OCI-LY7 (cell line): ENCODE measurements at regions not wholly inside any gene's neighbourhood (a gene's known extent, or its start where the extent isn't known, plus 50 kb on each side); places are given as distances from the start of the nearest gene placed in this dataset.

Experiments used
- BruUV-seq: library from RNA; stranded (reverse); fragments of 400-500 nt; replicated peaks from 2 replicates; lab custom pipeline; 2021; lab: Mats Ljungman, UMichigan
- CTCF ChIA-PET: fragments of 300-600 bp; sonication (Branson Sonifier 250); formaldehyde crosslinking; loops from one replicate; lab custom pipeline; 2022; ENCODE audit warnings: antibody characterized with exemption; ENCODE audit not compliant: unreplicated experiment; lab: Charles Lee
- POLR2A ChIA-PET: fragments of 300-600 bp; sonication (Branson Sonifier 250); formaldehyde crosslinking; loops from one replicate; lab custom pipeline; 2022; ENCODE audit warnings: antibody characterized with exemption; lab: Charles Lee
- DNase-seq: peaks from one replicate; pipeline ENCODE4 v3.0.0-alpha.2; 2015; ENCODE audit warnings: low spot score
- H2AFZ ChIP-seq: fragments of 200-600 bp; sonication (generic), shearing (Covaris generic); 2 replicates; pipeline ENCODE4 v1.6.1; 2014; ENCODE audit warnings: mild to moderate bottlenecking, antibody characterized with exemption, low read length, moderate library complexity
- H3K27ac ChIP-seq: fragments of 200-600 bp; sonication (generic); 2 replicates; pipeline ENCODE4 v1.5.1; 2014; ENCODE audit warnings: mixed run types, low read depth, mild to moderate bottlenecking, moderate library complexity, low read length, inconsistent platforms; ENCODE audit not compliant: poor library complexity, severe bottlenecking
- H3K36me3 ChIP-seq: fragments of 200-600 bp; sonication (generic); 2 replicates; pipeline ENCODE4 v1.6.1; 2014; ENCODE audit warnings: mild to moderate bottlenecking, antibody characterized with exemption, low read length, moderate library complexity, mixed read lengths; ENCODE audit not compliant: insufficient read depth
- H3K4me1 ChIP-seq: fragments of 200-600 bp; sonication (generic); 2 replicates; pipeline ENCODE4 v1.5.1; 2014; ENCODE audit warnings: mild to moderate bottlenecking, low read length; ENCODE audit not compliant: insufficient read depth, poor library complexity, severe bottlenecking
- H3K4me2 ChIP-seq: fragments of 200-600 bp; sonication (generic); 2 replicates; pipeline ENCODE4 v1.6.1; 2014; ENCODE audit warnings: mild to moderate bottlenecking, low read length
- H3K4me3 ChIP-seq: fragments of 200-600 bp; sonication (generic); 2 replicates; pipeline ENCODE4 v1.5.1; 2014; ENCODE audit warnings: mild to moderate bottlenecking, low read depth, low read length; ENCODE audit not compliant: poor library complexity, severe bottlenecking
- H3K79me2 ChIP-seq: fragments of 200-600 bp; sonication (generic); 2 replicates; pipeline ENCODE4 v1.6.1; 2016; ENCODE audit warnings: low read depth, mild to moderate bottlenecking, low read length, moderate library complexity, mixed read lengths; ENCODE audit not compliant: insufficient read depth
- H3K9me2 ChIP-seq: fragments of 200-600 bp; sonication (generic); 2 replicates; pipeline ENCODE4 v1.6.1; 2016; ENCODE audit warnings: mild to moderate bottlenecking, low read length, mixed read lengths; ENCODE audit not compliant: insufficient read depth
- H3K9me3 ChIP-seq: fragments of 200-600 bp; sonication (generic); 2 replicates; pipeline ENCODE4 v1.6.1; 2014; ENCODE audit warnings: mild to moderate bottlenecking, mixed run types, low read length, mixed read lengths
- H4K20me1 ChIP-seq: fragments of 200-600 bp; sonication (generic); 2 replicates; pipeline ENCODE4 v1.6.1; 2014; ENCODE audit warnings: mild to moderate bottlenecking, antibody characterized with exemption, low read length, moderate library complexity, mixed read lengths; ENCODE audit not compliant: insufficient read depth
- EZH2phosphoT487 ChIP-seq: fragments of 200-600 bp; sonication (generic); IDR thresholded peaks from 2 replicates; pipeline ENCODE4 v1.6.1; 2018; ENCODE audit warnings: low read depth, borderline replicate concordance, mild to moderate bottlenecking, mixed run types, antibody characterized with exemption, low read length, moderate library complexity, mixed read lengths
- intact Hi-C: fragments of 100-400 bp; cut with micrococcal nuclease; formaldehyde crosslinking; loops from one replicate; pipeline ENCODE4 v1.10.0; 2022; ENCODE audit not compliant: unreplicated experiment
- TF ChIP-seq, protein P1 (sequence below): fragments of 200-600 bp; sonication (generic); conservative IDR thresholded peaks from 2 replicates; pipeline ENCODE4 v1.5.1; 2014; ENCODE audit warnings: mild to moderate bottlenecking, antibody characterized with exemption, low read length, moderate library complexity, mixed read lengths

DNA sequence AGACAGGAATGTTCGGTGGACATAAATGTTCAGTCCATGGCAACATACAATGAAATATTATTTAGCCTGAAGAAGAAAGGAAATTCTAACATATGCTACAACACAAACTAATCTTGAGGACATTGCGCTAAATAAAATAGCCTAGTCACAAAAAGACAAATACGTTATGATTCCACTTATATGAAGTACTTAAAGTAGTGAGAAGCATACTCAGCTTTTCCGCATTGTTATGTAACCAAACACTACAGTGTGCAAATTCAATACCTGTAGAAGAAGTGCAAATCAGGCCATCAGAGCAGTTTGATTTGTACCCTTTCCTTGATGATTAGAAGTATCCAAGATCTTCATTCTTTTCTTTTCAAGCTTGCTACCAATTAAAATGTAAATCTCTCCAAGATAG, 1023.4 kb upstream of the NR2F2 start:
- ChIA-PET POLR2A (no interaction called here), CTCF (no interaction called here)
- no peak for DNase-seq
- Histone ChIP-seq H3K4me1 (no peaks in the 10 kb centered on the region), H3K36me3 (no peaks in the 10 kb centered on the region), H4K20me1 (no peaks in the 10 kb centered on the region), H3K9me3 (no peaks in the 10 kb centered on the region), H3K4me2 (no peak overlapping the region), H2AFZ (no peak overlapping the region), H3K79me2 (no peaks in the 10 kb centered on the region), H3K9me2 (no peaks in the 10 kb centered on the region), H3K4me3 (no peak overlapping the region), H3K27ac (no peak overlapping the region)
- TF ChIP-seq, protein P1, sequence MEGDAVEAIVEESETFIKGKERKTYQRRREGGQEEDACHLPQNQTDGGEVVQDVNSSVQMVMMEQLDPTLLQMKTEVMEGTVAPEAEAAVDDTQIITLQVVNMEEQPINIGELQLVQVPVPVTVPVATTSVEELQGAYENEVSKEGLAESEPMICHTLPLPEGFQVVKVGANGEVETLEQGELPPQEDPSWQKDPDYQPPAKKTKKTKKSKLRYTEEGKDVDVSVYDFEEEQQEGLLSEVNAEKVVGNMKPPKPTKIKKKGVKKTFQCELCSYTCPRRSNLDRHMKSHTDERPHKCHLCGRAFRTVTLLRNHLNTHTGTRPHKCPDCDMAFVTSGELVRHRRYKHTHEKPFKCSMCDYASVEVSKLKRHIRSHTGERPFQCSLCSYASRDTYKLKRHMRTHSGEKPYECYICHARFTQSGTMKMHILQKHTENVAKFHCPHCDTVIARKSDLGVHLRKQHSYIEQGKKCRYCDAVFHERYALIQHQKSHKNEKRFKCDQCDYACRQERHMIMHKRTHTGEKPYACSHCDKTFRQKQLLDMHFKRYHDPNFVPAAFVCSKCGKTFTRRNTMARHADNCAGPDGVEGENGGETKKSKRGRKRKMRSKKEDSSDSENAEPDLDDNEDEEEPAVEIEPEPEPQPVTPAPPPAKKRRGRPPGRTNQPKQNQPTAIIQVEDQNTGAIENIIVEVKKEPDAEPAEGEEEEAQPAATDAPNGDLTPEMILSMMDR: no peak
- no peak for TF ChIP-seq EZH2phosphoT487
- intact Hi-C loops: no loop called here
- no TSS peak for BruUV-seq

DNA sequence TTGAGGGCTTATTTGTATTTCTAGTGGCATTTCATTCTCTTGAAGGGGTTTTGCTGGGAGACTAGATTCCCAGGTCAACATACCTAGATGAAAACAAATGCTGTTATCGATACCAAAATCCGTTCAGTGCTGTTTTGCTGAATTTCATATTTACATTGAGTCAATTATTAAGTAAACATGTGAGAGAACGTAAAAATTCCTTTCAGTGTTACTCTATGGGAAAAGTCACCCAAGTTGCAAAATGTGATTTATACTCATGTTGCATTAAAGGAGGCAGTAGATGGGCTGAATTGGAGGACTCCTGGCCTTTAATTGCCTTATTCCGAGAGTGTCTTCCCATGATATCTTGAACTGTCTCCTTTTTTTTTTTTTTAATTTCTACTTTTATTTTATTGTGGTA, 1011.3 kb upstream of the NR2F2 start:
- Histone ChIP-seq H3K9me2 (no peaks in the 10 kb centered on the region), H3K9me3 (no peaks in the 10 kb centered on the region), H3K27ac (no peak overlapping the region), H3K36me3 (no peaks in the 10 kb centered on the region), H2AFZ (no peak overlapping the region), H3K4me2 (no peak overlapping the region), H4K20me1 (no peaks in the 10 kb centered on the region), H3K4me3 (no peak overlapping the region), H3K4me1 (no peaks in the 10 kb centered on the region), H3K79me2 (no peaks in the 10 kb centered on the region)
- CTCF ChIA-PET: no interaction called here
- no peak for DNase-seq
- no TSS peak for BruUV-seq
- POLR2A ChIA-PET: interaction anchor here (0.6 kb wide), 1 partner anchor 13 kb away, joined by 3 read pairs; no protein-coding TSS in a partner anchor
- intact Hi-C loops: no loop called here
- TF ChIP-seq, protein P1: no peak

DNA sequence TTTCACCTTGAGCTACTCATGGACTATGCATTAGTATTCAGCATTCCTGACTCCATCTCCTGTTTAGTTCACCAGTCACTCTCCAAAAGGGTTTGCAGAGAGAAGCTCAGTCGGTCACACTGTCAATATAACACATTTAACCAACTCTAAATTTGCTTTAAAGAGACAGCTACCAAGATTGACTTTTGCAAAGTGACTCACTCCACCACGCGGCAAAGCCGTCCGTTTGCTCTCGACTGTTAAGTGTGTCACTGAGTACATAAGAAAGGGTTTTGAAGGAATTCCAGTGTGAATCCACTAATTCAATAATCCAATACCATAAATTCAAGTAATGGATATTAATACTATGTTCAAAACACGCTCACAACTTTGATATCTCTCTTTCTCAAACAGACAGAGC, 1006.7 kb upstream of the NR2F2 start:
- ChIA-PET POLR2A (no interaction called here), CTCF (no interaction called here)
- no TSS peak for BruUV-seq
- H3K4me1 ChIP-seq: no peaks in the 10 kb centered on the region
- TF ChIP-seq, protein P1: no peak
- TF ChIP-seq EZH2phosphoT487: no peak
- no peak overlapping the region for H3K4me2 ChIP-seq
- intact Hi-C loops: no loop called here
- no peak overlapping the region for H3K4me3 ChIP-seq
- no peaks in the 10 kb centered on the region for H3K79me2 ChIP-seq
- DNase-seq: no peak
- no peaks in the 10 kb centered on the region for H3K9me2 ChIP-seq
- no peaks in the 10 kb centered on the region for H3K36me3 ChIP-seq
- H2AFZ ChIP-seq: no peak overlapping the region
- H4K20me1 ChIP-seq: no peaks in the 10 kb centered on the region
- H3K27ac ChIP-seq: no peak overlapping the region
- H3K9me3 ChIP-seq: no peaks in the 10 kb centered on the region
